ENCODE measurements at regions not wholly inside any gene's neighbourhood (a gene's known extent, or its start where the extent isn't known, plus 50 kb on each side); places are given as distances from the start of the nearest gene placed in this dataset.

DNA sequence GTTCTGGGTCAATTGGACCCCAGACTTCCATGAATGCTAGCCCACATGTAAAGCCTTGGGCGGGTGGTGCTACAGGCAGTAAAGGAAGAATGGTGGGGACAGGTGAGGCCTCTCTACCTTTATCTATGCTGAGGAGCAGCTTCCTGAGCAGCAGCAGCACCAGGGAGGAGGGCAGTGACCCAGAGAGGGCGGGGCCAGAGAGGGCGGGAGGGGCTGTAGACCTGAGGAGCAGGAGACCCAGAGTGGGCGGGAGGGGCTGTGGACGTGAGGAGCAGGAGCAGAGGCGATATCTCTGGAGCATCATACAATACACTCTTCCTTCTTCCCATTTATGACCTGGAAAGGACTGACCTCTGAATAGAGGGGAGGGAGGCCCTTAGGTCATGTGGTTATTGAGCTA is 165.9 kb downstream of the MTRR start:
- TF ChIP-seq, protein P1, sequence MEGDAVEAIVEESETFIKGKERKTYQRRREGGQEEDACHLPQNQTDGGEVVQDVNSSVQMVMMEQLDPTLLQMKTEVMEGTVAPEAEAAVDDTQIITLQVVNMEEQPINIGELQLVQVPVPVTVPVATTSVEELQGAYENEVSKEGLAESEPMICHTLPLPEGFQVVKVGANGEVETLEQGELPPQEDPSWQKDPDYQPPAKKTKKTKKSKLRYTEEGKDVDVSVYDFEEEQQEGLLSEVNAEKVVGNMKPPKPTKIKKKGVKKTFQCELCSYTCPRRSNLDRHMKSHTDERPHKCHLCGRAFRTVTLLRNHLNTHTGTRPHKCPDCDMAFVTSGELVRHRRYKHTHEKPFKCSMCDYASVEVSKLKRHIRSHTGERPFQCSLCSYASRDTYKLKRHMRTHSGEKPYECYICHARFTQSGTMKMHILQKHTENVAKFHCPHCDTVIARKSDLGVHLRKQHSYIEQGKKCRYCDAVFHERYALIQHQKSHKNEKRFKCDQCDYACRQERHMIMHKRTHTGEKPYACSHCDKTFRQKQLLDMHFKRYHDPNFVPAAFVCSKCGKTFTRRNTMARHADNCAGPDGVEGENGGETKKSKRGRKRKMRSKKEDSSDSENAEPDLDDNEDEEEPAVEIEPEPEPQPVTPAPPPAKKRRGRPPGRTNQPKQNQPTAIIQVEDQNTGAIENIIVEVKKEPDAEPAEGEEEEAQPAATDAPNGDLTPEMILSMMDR (IDR thresholded peaks at IDR 0.05), result no peak
- TF ChIP-seq, protein P2, sequence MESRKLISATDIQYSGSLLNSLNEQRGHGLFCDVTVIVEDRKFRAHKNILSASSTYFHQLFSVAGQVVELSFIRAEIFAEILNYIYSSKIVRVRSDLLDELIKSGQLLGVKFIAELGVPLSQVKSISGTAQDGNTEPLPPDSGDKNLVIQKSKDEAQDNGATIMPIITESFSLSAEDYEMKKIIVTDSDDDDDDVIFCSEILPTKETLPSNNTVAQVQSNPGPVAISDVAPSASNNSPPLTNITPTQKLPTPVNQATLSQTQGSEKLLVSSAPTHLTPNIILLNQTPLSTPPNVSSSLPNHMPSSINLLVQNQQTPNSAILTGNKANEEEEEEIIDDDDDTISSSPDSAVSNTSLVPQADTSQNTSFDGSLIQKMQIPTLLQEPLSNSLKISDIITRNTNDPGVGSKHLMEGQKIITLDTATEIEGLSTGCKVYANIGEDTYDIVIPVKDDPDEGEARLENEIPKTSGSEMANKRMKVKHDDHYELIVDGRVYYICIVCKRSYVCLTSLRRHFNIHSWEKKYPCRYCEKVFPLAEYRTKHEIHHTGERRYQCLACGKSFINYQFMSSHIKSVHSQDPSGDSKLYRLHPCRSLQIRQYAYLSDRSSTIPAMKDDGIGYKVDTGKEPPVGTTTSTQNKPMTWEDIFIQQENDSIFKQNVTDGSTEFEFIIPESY (IDR thresholded peaks at IDR 0.05; ENCODE audit: borderline replicate concordance, low read depth), result no peak
- TF ChIP-seq RFX5 (IDR thresholded peaks at IDR 0.05; ENCODE audit: low read length) (no peak), EZH2phosphoT487 (IDR thresholded peaks at IDR 0.05; ENCODE audit: borderline replicate concordance, low read depth) (no peak)

Measured in SK-N-SH (cell line).